GM20000 (cell line): ENCODE measurements at regions not wholly inside any gene's neighbourhood (a gene's known extent, or its start where the extent isn't known, plus 50 kb on each side); places are given as distances from the start of the nearest gene placed in this dataset.
"Not testable (repeated sequence)": the region's sequence is repeated elsewhere in the genome, so short reads cannot be mapped to it uniquely, and the experiment has no call there.

ENCODE experiments used
- DNase-seq: peaks from one replicate; pipeline ENCODE4 v3.0.0; 2012; ENCODE audit warnings: low spot score
- TF ChIP-seq, protein P1 (sequence below): IDR thresholded peaks from 2 replicates; pipeline ENCODE4 v1.5.1; 2012; ENCODE audit warnings: mild to moderate bottlenecking, control low read depth; ENCODE audit errors: extremely low read depth, missing control alignments

- DNase-seq: no peak
- TF ChIP-seq, protein P1, sequence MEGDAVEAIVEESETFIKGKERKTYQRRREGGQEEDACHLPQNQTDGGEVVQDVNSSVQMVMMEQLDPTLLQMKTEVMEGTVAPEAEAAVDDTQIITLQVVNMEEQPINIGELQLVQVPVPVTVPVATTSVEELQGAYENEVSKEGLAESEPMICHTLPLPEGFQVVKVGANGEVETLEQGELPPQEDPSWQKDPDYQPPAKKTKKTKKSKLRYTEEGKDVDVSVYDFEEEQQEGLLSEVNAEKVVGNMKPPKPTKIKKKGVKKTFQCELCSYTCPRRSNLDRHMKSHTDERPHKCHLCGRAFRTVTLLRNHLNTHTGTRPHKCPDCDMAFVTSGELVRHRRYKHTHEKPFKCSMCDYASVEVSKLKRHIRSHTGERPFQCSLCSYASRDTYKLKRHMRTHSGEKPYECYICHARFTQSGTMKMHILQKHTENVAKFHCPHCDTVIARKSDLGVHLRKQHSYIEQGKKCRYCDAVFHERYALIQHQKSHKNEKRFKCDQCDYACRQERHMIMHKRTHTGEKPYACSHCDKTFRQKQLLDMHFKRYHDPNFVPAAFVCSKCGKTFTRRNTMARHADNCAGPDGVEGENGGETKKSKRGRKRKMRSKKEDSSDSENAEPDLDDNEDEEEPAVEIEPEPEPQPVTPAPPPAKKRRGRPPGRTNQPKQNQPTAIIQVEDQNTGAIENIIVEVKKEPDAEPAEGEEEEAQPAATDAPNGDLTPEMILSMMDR: no peak
Measured at GRCh38 chr15:61342390-61342789, 113.3 kb upstream of the RORA start.

DNA sequence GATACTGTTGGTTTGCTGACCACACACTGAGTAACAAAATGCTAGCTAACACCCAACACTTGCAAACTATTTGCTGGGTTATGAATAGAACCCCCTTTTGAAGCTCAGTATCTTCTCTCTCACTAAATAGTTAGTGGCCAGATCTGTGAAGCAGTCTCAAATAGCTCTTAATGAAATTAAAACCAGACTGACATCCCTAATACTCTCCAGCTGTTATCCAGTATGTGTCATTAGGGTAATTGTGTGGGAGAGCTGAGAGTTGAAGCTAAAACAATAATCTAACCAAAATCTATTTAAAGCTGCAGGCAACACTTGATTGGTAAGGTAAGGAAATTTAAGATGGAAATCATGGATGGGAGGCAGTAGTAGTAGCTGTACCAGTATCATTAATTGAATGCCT, 110.4 kb upstream of the RORA start:
- no peak for DNase-seq
- TF ChIP-seq, protein P1: no peak

DNA sequence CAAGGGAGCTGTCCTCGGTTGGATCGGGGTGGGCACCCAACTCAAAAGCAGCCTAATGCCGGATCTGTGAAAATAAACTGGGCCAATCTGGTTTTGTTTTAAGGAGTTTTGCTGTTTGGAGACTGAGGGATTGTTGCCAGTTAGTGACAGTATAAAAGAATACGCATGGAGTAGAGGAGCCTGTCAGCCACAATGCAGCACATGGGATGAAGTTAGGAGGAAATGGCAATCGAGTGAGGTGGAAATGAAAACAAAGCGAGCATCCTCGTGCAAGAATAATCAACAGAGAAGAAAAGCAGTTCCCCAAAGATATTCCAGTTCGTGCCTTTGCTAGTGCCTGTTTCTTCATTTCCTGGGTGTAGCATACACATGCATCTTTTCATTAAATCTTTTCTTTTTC, 108.4 kb upstream of the RORA start:
- no peak for DNase-seq
- TF ChIP-seq, protein P1: no peak

DNA sequence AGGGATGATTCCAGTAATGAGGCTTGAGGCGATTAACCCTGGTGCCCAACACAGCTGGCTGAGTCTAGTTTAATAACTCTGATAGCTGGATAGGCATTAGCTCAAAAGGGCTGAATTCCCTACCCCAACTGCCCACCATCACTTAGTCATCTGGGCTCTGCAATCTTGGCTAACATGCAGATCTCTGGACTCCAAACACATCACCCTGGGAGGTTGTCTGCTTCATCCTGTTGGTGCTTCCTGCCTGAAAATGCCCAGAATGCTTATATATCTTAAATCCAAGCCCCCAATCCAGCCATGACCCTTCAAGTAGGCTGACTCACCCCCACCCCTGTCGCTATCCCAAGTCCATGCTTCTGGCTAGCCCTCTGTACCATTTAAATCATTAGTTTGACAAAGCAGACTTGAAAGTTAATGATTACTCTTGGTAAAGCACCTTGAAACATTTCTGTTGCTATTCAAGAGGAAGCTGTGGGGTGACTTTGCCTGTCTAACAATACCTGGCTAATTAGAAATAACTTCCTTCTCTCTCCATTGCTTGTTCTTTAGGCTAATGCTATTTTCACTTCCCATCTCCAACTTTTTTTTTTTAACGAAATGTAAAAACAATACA, 107.0 kb upstream of the RORA start:
- DNase-seq: no peak
- TF ChIP-seq, protein P1: no peak

DNA sequence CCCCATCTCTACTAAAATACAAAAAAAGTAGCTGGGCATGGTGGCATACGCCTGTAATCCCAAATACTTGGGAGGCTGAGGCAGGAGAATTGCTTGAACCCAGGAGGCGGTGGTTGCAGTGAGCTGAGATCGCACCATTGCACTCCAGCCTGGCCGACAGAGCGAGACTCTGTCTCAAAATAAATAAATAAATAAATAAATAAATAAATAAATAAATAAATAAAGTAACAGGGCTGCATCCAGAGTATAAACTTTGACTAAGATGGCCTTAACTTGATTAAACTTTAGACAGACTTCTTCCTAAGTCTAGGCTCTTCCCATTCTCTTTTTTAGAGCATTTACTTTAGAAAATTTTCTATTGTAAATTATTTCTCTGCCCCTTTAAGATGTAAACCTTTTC, 105.6 kb upstream of the RORA start:
- DNase-seq: not testable (repeated sequence)

DNA sequence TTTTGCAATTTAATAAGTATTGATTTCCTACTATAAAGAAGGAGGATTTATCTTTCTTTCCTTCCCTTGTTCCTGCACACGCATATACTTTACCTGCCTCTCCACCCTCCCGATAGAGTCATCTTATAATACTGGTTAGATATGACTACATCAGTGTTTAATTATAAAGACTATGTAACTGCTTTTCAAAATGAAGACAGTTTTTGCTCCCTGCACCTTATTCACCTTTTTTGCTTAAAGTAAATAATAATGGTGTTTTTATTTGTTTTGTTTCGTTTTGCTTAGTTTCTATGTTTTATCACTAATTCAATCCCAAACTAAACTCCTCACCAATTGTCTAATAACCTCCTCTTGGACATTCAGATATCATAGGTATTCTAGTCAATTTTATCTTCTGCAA, 101.9 kb upstream of the RORA start:
- TF ChIP-seq, protein P1: no peak
- no peak for DNase-seq

GRCh38 chr15:61327019-61327631, 98.0 kb upstream of the RORA start:
- DNase-seq: peak; percentile 19
- TF ChIP-seq, protein P1: no peak

DNA sequence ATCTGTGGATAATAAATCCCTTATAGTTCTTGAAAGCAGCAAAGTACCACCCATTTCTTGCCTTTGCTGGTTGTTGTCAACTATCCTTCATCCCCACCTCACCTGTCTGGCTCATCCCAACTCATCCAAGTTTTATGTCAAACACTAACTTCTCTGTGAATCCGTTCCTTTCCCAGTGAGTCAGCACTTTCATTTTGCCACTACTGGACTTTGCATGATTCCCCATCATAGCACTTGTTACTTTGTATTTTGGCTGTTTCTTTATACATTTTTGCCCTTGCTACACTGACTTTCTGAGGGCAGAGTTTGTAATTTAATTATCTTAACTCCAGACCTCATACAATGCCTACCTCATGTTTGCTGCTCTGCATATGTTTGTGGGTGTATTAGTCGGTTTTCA, 90.8 kb upstream of the RORA start:
- TF ChIP-seq, protein P1: no peak
- no peak for DNase-seq
